OCI-LY7 (cell line): ENCODE measurements at regions not wholly inside any gene's neighbourhood (a gene's known extent, or its start where the extent isn't known, plus 50 kb on each side); places are given as distances from the start of the nearest gene placed in this dataset.

Experiments used
- BruUV-seq: library from RNA; stranded (reverse); fragments of 400-500 nt; replicated peaks from 2 replicates; lab custom pipeline; 2021; lab: Mats Ljungman, UMichigan
- CTCF ChIA-PET: fragments of 300-600 bp; sonication (Branson Sonifier 250); formaldehyde crosslinking; loops from one replicate; lab custom pipeline; 2022; ENCODE audit warnings: antibody characterized with exemption; ENCODE audit not compliant: unreplicated experiment; lab: Charles Lee
- POLR2A ChIA-PET: fragments of 300-600 bp; sonication (Branson Sonifier 250); formaldehyde crosslinking; loops from one replicate; lab custom pipeline; 2022; ENCODE audit warnings: antibody characterized with exemption; lab: Charles Lee
- DNase-seq: peaks from one replicate; pipeline ENCODE4 v3.0.0-alpha.2; 2015; ENCODE audit warnings: low spot score
- H2AFZ ChIP-seq: fragments of 200-600 bp; sonication (generic), shearing (Covaris generic); 2 replicates; pipeline ENCODE4 v1.6.1; 2014; ENCODE audit warnings: mild to moderate bottlenecking, antibody characterized with exemption, low read length, moderate library complexity
- H3K27ac ChIP-seq: fragments of 200-600 bp; sonication (generic); 2 replicates; pipeline ENCODE4 v1.5.1; 2014; ENCODE audit warnings: mixed run types, low read depth, mild to moderate bottlenecking, moderate library complexity, low read length, inconsistent platforms; ENCODE audit not compliant: poor library complexity, severe bottlenecking
- H3K36me3 ChIP-seq: fragments of 200-600 bp; sonication (generic); 2 replicates; pipeline ENCODE4 v1.6.1; 2014; ENCODE audit warnings: mild to moderate bottlenecking, antibody characterized with exemption, low read length, moderate library complexity, mixed read lengths; ENCODE audit not compliant: insufficient read depth
- H3K4me1 ChIP-seq: fragments of 200-600 bp; sonication (generic); 2 replicates; pipeline ENCODE4 v1.5.1; 2014; ENCODE audit warnings: mild to moderate bottlenecking, low read length; ENCODE audit not compliant: insufficient read depth, poor library complexity, severe bottlenecking
- H3K4me2 ChIP-seq: fragments of 200-600 bp; sonication (generic); 2 replicates; pipeline ENCODE4 v1.6.1; 2014; ENCODE audit warnings: mild to moderate bottlenecking, low read length
- H3K4me3 ChIP-seq: fragments of 200-600 bp; sonication (generic); 2 replicates; pipeline ENCODE4 v1.5.1; 2014; ENCODE audit warnings: mild to moderate bottlenecking, low read depth, low read length; ENCODE audit not compliant: poor library complexity, severe bottlenecking
- H3K79me2 ChIP-seq: fragments of 200-600 bp; sonication (generic); 2 replicates; pipeline ENCODE4 v1.6.1; 2016; ENCODE audit warnings: low read depth, mild to moderate bottlenecking, low read length, moderate library complexity, mixed read lengths; ENCODE audit not compliant: insufficient read depth
- H3K9me2 ChIP-seq: fragments of 200-600 bp; sonication (generic); 2 replicates; pipeline ENCODE4 v1.6.1; 2016; ENCODE audit warnings: mild to moderate bottlenecking, low read length, mixed read lengths; ENCODE audit not compliant: insufficient read depth
- H3K9me3 ChIP-seq: fragments of 200-600 bp; sonication (generic); 2 replicates; pipeline ENCODE4 v1.6.1; 2014; ENCODE audit warnings: mild to moderate bottlenecking, mixed run types, low read length, mixed read lengths
- H4K20me1 ChIP-seq: fragments of 200-600 bp; sonication (generic); 2 replicates; pipeline ENCODE4 v1.6.1; 2014; ENCODE audit warnings: mild to moderate bottlenecking, antibody characterized with exemption, low read length, moderate library complexity, mixed read lengths; ENCODE audit not compliant: insufficient read depth
- CTCF ChIP-seq: fragments of 200-600 bp; sonication (generic); conservative IDR thresholded peaks from 2 replicates; pipeline ENCODE4 v1.5.1; 2014; ENCODE audit warnings: mild to moderate bottlenecking, antibody characterized with exemption, low read length, moderate library complexity, mixed read lengths
- EZH2phosphoT487 ChIP-seq: fragments of 200-600 bp; sonication (generic); IDR thresholded peaks from 2 replicates; pipeline ENCODE4 v1.6.1; 2018; ENCODE audit warnings: low read depth, borderline replicate concordance, mild to moderate bottlenecking, mixed run types, antibody characterized with exemption, low read length, moderate library complexity, mixed read lengths
- intact Hi-C: fragments of 100-400 bp; cut with micrococcal nuclease; formaldehyde crosslinking; loops from one replicate; pipeline ENCODE4 v1.10.0; 2022; ENCODE audit not compliant: unreplicated experiment

GRCh38 chr13:22789916-22790315 is 390.9 kb upstream of the SGCG start:
- BruUV-seq: no TSS peak
- DNase-seq: no peak
- H2AFZ ChIP-seq: no peak overlapping the region

GRCh38 chr13:22793598-22794134 is 387.1 kb upstream of the SGCG start:
- H4K20me1 ChIP-seq: no peaks in the 10 kb centered on the region
- no peaks in the 10 kb centered on the region for H3K36me3 ChIP-seq
- no peaks in the 10 kb centered on the region for H3K4me1 ChIP-seq
- H3K4me2 ChIP-seq: no peak overlapping the region
- TF ChIP-seq EZH2phosphoT487 (no peak), CTCF (no peak)
- H3K27ac ChIP-seq: no peak overlapping the region
- H2AFZ ChIP-seq: no peak overlapping the region
- no TSS peak for BruUV-seq
- ChIA-PET POLR2A (no interaction called here), CTCF (no interaction called here)
- no peaks in the 10 kb centered on the region for H3K79me2 ChIP-seq
- intact Hi-C loops: no loop called here
- no peaks in the 10 kb centered on the region for H3K9me3 ChIP-seq
- H3K9me2 ChIP-seq: no peaks in the 10 kb centered on the region
- no peak for DNase-seq
- no peak overlapping the region for H3K4me3 ChIP-seq

More at GRCh38 chr13:22789916-22790315, 390.9 kb upstream of the SGCG start:
- Histone ChIP-seq H3K9me2 (no peaks in the 10 kb centered on the region), H4K20me1 (no peaks in the 10 kb centered on the region), H3K4me3 (no peak overlapping the region), H3K79me2 (no peaks in the 10 kb centered on the region), H3K4me2 (no peak overlapping the region), H3K27ac (no peak overlapping the region), H3K4me1 (no peaks in the 10 kb centered on the region), H3K9me3 (no peaks in the 10 kb centered on the region), H3K36me3 (no peaks in the 10 kb centered on the region)
- intact Hi-C loops: no loop called here
- ChIA-PET CTCF (no interaction called here), POLR2A (no interaction called here)
- TF ChIP-seq EZH2phosphoT487 (no peak), CTCF (no peak)

GRCh38 chr13:22800526-22801401 is 380.0 kb upstream of the SGCG start:
- intact Hi-C loops: loop anchor here (1.0 kb wide), 1 partner anchor 220 kb away; no protein-coding TSS in a partner anchor
- TF ChIP-seq EZH2phosphoT487 (no peak), CTCF (no peak)
- CTCF ChIA-PET: no interaction called here
- no peak overlapping the region for H3K4me3 ChIP-seq
- H3K4me2 ChIP-seq: no peak overlapping the region
- no peaks in the 10 kb centered on the region for H3K9me3 ChIP-seq
- no peaks in the 10 kb centered on the region for H3K79me2 ChIP-seq
- H3K27ac ChIP-seq: no peak overlapping the region
- H2AFZ ChIP-seq: no peak overlapping the region
- H3K36me3 ChIP-seq: no peaks in the 10 kb centered on the region
- H3K4me1 ChIP-seq: no peaks in the 10 kb centered on the region
- H3K9me2 ChIP-seq: no peaks in the 10 kb centered on the region
- DNase-seq: no peak
- no TSS peak for BruUV-seq
- POLR2A ChIA-PET: interaction anchor here (0.6 kb wide), 1 partner anchor 41 kb away, joined by 3 read pairs; no protein-coding TSS in a partner anchor
- no peaks in the 10 kb centered on the region for H4K20me1 ChIP-seq
